Astrocyte of the cerebellum (primary cell): ENCODE measurements at regions not wholly inside any gene's neighbourhood (a gene's known extent, or its start where the extent isn't known, plus 50 kb on each side); places are given as distances from the start of the nearest gene placed in this dataset.

Experiments used
- DNase-seq: peaks from one replicate; pipeline ENCODE4 v3.0.0-alpha.2; 2011; ENCODE audit warnings: low read depth
- H3K4me3 ChIP-seq: 2 replicates; pipeline ENCODE4 v1.5.1; 2011; ENCODE audit warnings: mild to moderate bottlenecking, low read depth, low read length, moderate library complexity
- CTCF ChIP-seq: IDR thresholded peaks from 2 replicates; pipeline ENCODE4 v1.5.1; 2012; ENCODE audit warnings: low read length, low read depth, moderate library complexity, mild to moderate bottlenecking; ENCODE audit errors: missing control alignments
- in situ Hi-C: cut with HindIII; loops from 2 replicates; pipeline ENCODE4 v1.10.0; 2017; ENCODE audit warnings: low sequenced_read_pairs

GRCh38 chr13:109644069-109644750 lies 142.2 kb downstream of the IRS2 start:
- no peak for TF ChIP-seq CTCF
- H3K4me3 ChIP-seq: no peak overlapping the region
- DNase-seq: no peak
- in situ Hi-C loops: no loop called here

- in situ Hi-C loops: no loop called here
- no peak for TF ChIP-seq CTCF
- no peak for DNase-seq
- no peak overlapping the region for H3K4me3 ChIP-seq
Measured at GRCh38 chr13:109642358-109642757, 144.0 kb downstream of the IRS2 start.

GRCh38 chr13:109636736-109637135 lies 149.6 kb downstream of the IRS2 start:
- H3K4me3 ChIP-seq: no peak overlapping the region
- no peak for DNase-seq
- TF ChIP-seq CTCF: no peak
- in situ Hi-C loops: no loop called here

- DNase-seq: no peak
- in situ Hi-C loops: no loop called here
- H3K4me3 ChIP-seq: no peak overlapping the region
- TF ChIP-seq CTCF: no peak
Measured at GRCh38 chr13:109631069-109631468, 155.3 kb downstream of the IRS2 start.

GRCh38 chr13:109630271-109630670 lies 156.1 kb downstream of the IRS2 start:
- in situ Hi-C loops: no loop called here
- no peak for TF ChIP-seq CTCF
- no peak overlapping the region for H3K4me3 ChIP-seq
- no peak for DNase-seq

GRCh38 chr13:109629737-109630136 lies 156.6 kb downstream of the IRS2 start:
- no peak for DNase-seq
- no peak for TF ChIP-seq CTCF
- in situ Hi-C loops: no loop called here
- H3K4me3 ChIP-seq: no peak overlapping the region

GRCh38 chr13:109628251-109628699 lies 158.1 kb downstream of the IRS2 start:
- in situ Hi-C loops: no loop called here
- DNase-seq: no peak
- no peak overlapping the region for H3K4me3 ChIP-seq
- TF ChIP-seq CTCF: no peak
